Medulla oblongata (tissue), 1 donor: ENCODE measurements at regions not wholly inside any gene's neighbourhood (a gene's known extent, or its start where the extent isn't known, plus 50 kb on each side); places are given as distances from the start of the nearest gene placed in this dataset.
"Not testable (repeated sequence)": the region's sequence is repeated elsewhere in the genome, so short reads cannot be mapped to it uniquely, and the experiment has no call there.

Experiments
- DNase-seq: peaks from one replicate; pipeline ENCODE4 v3.0.0-alpha.2; 2015; ENCODE audit errors: extremely low spot score

- no peak for DNase-seq
Observed at GRCh38 chr12:74119811-74120362, 417.7 kb upstream of the ATXN7L3B start.

GRCh38 chr12:74120644-74121043 lies 417.0 kb upstream of the ATXN7L3B start:
- DNase-seq, result no peak

DNA sequence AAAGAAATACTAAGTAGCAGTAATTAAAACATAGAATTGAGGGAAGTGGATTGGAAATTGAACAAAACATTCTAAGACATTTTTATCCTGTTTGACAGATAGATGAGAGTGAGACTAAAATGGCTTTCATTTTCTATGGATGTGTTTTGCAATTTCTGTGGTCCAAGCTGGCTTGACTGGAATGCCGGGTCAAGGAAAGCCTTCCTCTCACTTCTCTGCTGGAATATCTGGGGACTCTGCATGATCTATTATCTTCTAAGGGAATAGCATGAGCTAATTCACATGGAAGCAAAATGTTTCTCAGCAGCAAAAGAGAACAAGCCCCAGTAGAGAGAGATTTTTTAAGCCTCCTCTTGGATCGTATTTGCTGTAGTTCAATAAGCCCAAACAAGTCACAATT lies 407.9 kb upstream of the ATXN7L3B start:
- no peak for DNase-seq

DNA sequence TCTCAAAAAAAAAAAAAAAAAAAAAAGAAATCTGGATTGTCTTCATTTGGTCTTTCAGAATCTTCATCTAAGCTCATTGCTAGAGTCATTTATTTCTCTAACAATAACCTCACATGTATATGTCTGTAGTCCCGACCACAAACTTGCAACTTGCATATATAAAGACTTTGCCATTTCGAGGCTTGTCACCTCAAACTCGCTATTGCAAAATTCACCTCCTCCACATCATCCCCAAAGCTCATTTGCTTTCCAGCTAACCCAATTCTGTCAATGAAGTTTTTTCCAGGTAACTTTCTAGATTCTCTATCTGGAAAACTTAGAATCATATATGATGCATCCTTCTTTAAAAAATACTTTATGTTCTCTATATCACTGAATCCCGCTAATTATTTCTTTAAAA lies 393.2 kb upstream of the ATXN7L3B start:
- no peak for DNase-seq

- DNase-seq, result no peak
Observed at GRCh38 chr12:74145328-74145727, 392.3 kb upstream of the ATXN7L3B start.

DNA sequence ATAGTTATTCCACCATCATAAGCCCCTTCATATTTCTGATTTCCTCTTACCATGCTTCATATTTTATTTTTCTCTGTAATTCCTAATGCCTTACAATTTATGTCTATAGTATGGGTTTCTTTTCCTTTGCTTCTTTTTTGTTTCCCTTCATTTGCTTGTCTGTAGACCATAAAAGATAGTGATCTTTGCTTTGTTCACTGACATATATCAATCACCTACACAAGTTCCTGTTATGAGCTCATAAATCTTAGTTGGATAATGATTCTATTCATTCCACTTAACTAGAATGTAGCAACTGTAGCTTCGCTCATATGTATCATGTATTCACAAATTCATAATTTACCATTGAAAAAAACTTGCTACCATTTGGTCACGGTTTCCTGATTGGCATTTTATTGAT lies 388.8 kb upstream of the ATXN7L3B start:
- no peak for DNase-seq

DNA sequence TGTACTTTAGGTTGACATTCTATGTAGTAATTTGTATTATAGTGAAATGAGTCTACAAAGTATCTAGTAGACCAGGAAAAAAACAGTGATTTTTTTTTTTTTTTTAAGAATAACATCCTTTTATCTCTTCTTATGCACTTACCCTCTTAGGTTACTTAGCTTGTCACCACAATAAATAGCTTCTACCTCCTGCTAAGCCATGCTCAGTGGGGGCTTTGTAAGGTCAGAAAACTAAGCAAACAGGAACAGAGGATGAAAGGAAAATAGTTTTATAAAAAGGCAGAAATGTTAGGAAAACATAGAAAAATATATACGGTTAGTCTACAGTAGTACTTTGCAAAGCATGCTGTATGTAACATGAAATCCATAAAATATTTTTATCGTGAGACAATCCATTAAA lies 385.3 kb upstream of the ATXN7L3B start:
- no peak for DNase-seq

- DNase-seq, result no peak
Observed at GRCh38 chr12:74166096-74166495, 371.5 kb upstream of the ATXN7L3B start.

DNA sequence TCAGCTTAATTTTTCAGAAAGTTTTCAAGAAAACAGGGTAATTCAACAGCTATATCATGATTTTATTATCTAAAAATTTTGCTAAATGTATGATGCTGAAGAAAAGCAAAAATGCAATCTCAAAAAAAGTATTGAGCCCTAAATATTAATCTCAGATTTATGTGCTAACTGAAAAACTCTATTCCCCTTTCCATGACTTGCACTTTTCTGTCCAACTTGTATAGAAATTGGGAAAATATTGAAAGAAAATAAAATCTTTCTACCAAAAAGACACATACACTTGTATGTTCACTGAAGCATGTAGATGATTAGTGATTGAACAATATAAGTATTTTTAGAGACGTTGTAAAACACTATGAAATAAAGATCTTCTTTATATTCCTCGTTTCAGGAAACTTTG lies 368.0 kb upstream of the ATXN7L3B start:
- DNase-seq, result no peak

DNA sequence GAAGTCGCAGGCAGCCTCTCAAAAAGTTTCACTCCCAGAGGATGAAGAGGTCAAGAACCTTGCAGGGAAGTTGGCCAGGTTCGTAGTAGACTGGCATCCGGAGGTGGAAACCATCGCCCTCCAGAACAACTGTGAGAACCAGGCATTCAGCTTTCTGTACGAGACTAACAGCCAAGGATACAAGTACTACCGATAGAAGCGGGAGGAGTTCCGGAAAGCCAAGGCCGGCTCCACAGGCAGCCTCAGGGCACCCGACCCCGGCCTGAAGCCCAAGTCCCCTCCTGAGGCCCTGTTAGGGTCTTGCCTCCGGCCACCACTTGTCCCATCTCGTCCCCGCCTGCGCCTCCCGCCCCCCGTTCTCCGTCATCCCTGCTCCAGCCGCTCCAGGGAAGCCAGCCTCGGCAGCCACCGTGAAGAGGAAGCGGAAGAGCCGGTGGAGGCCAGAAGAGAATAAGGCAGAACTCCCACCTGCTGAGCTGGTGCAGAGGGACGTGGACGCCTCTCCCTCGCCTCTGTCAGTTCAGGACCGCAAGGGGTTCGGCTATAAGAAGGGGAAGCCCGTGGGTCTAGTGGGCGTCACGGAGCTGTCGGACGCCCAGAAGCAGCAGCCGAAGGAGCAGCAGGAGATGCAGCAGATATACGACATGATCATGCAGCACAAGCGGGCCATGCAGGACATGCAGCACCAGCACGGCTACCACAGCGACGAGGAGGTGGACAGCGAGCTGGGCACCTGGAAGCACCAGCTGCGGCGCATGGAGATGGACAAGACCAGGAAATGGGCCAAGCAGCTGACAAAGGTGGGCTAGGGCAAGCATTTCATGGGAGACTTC lies 366.8 kb upstream of the ATXN7L3B start:
- DNase-seq, result no peak

DNA sequence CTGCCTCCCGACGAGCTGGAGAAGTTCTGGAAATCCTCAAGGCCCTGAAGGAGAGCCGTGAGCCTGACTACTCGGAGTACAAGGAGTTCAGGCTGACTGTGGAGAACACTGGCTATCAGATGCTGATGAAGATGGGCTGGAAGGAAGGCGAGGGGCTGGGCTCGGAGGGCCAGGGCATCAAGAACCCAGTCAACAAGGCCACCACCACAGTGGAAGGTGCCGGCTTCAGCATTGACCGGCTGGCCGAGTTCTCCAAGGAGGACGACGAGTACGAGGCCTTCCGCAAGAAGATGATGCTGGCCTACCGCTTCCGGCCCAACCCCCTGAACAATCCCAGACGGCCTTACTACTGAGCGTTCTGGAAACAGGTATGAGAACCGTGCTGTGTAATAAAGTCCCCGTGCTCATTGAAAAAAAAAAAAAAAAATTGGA lies 366.1 kb upstream of the ATXN7L3B start:
- no peak for DNase-seq

DNA sequence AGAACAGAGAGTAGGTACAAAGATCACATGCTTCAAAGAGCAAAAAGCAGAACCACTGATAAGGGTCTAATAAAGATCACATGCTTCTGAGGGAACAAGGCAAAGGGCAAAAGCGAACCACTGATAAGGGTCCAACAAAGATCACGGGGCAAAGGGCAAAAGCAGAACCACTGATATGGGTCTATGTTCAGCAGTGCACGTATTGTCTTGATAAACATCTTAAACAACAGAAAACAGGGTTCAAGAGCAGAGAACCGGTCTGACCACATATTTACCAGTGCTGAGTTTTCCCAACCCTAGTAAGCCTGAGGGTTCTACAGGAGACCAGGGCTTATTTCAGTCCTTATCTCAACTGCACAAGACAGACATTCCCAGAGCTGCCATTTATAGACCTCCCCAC lies 362.7 kb upstream of the ATXN7L3B start:
- DNase-seq, result not testable (repeated sequence)

DNA sequence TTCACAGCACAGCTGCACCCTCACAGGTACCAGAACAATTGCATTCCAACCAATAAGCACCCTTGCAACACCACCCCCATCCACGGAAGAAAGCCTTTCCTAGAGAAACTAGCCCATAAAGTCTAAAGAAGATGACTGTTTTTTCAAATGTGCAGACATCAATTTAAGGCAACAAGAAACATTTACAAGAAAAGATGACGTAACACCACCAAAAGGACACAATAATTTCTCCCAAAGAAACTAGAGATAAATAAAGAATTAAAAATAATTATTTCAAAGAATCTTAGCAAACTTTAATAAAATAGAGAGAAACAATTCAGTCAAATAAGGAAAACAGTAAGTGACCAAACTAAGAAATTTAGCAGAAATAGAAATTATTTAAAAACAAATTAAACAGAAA lies 352.3 kb upstream of the ATXN7L3B start:
- no peak for DNase-seq

- DNase-seq, result no peak
Observed at GRCh38 chr12:74193191-74193590, 344.4 kb upstream of the ATXN7L3B start.

DNA sequence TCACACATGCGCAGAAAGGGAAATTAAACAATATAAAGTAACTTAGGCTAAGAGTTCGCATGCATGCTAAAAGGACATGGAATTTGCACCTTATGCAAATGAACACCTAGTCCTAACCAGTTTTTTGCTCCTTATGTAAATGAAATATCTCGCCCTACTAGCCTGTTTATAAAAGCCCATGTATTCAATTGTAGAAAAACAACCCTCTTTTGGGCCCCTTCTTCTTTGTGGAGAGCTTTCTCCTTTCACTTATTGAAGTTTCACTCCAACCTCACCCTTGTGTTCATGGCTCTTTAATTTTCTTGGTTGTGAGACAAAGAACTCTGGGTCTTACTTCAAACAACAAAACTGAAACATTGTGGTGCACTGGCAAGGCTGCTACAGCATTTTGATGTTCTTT lies 333.4 kb upstream of the ATXN7L3B start:
- DNase-seq, result no peak

- no peak for DNase-seq
Observed at GRCh38 chr12:74227846-74228545, 309.6 kb upstream of the ATXN7L3B start.

DNA sequence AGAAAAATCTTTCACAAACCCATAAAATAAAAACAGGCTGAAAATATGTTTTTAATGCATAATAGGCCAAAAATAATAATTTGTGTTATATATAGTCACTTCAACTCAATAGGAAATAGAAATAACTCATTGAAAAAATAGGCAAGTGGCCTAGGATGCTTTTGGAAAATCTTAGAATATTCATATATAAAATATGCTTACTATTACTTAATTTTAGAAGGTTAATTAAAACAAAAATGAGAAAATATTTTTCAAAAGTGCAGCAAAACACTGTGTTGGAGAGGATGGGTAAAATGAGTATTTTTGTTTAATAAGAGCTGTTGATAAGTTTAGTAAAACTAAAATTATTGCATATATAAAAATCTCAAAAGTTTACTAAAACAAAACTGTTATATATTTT lies 308.0 kb upstream of the ATXN7L3B start:
- no peak for DNase-seq

DNA sequence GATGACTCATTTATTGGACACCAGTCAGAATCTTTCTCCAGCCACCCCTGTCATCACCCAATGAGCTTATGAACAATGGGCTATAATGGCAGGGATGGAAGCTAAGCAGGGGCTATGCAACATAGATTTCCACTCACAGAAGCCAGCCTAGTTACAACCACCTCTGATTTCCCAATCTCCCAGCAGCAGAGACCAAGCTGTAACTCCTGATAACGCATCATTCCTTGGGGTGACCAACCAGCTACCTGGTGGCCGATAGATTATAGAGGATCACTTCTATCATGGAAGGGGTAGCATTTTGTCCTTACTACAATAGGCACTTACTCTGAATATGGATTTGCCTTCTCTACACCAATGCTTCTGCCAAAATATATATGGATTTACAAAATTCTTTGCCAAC lies 302.3 kb upstream of the ATXN7L3B start:
- no peak for DNase-seq

GRCh38 chr12:74241341-74241740 lies 296.3 kb upstream of the ATXN7L3B start:
- no peak for DNase-seq

DNA sequence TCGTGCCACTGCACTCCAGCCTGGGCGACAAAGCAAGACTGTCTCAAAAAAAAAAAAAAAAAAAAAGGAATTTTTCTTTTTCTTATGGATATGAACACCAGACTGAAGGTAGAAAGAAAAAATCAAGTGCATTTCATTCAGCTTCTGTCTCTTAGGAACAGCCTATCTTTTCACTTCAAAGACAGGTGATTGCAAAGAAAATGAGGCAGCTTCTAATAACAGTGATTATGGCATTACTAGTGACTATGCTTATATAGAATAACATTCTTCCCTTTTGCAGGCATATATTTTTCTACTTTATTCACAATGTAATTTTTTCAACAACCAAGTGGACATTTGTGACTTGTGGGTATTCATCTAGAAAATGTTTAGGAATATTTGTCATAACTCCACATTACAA lies 295.5 kb upstream of the ATXN7L3B start:
- no peak for DNase-seq

- DNase-seq, result no peak
Observed at GRCh38 chr12:74245458-74245857, 292.2 kb upstream of the ATXN7L3B start.

DNA sequence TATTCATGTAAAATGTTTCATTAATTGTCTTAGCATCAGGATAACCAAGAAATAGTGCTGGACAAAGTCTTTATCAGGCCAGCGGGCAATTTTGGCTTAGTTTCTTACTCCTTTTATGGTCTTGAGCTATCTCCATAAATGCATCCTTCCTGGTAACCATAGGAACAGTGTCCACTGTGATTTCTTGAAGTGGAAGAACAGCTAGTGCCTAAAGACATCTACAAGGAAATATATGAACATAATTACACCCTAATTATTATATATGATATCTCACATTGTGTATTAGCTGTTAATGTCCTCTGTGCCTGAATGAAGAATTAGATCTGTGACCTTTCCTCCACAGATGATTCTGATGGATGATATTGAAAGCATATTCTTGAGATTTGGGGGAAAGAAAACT lies 286.7 kb upstream of the ATXN7L3B start:
- no peak for DNase-seq

DNA sequence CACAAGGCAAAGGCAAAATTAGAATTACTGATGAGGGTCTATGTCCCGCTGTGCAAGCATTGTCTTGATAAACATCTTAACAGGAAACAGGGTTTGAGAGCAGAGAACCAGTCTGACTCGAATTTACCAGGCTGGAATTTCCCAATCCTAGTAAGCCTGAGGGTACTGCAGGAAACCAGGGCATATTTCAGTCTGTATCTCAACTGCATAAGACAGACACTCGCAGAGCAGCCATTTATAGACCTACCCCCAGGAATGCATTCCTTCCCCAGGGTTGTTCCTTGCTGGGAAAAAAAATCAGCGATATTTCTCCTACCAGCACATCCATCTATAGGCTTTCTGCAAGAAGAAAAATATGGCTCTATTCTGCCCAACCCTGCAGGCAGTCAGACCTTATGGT lies 283.8 kb upstream of the ATXN7L3B start:
- DNase-seq, result not testable (repeated sequence)
